HG02943 (cell line): ENCODE measurements at regions not wholly inside any gene's neighbourhood (a gene's known extent, or its start where the extent isn't known, plus 50 kb on each side); places are given as distances from the start of the nearest gene placed in this dataset.

ENCODE experiments used
- ATAC-seq: cut with Tn5 transposase; IDR thresholded peaks from one replicate; pipeline ENCODE4 v1.9.1; 2021; ENCODE audit warnings: mild to moderate bottlenecking, low read depth, moderate library complexity; ENCODE audit not compliant: unreplicated experiment

- ATAC-seq = no peak
Observed at GRCh38 chr2:21381421-21381820, 257.7 kb downstream of the TDRD15 start.

GRCh38 chr2:21382701-21383520, 259.1 kb downstream of the TDRD15 start:
- ATAC-seq = no peak

GRCh38 chr2:21386666-21387065, 262.9 kb downstream of the TDRD15 start:
- no peak for ATAC-seq

DNA sequence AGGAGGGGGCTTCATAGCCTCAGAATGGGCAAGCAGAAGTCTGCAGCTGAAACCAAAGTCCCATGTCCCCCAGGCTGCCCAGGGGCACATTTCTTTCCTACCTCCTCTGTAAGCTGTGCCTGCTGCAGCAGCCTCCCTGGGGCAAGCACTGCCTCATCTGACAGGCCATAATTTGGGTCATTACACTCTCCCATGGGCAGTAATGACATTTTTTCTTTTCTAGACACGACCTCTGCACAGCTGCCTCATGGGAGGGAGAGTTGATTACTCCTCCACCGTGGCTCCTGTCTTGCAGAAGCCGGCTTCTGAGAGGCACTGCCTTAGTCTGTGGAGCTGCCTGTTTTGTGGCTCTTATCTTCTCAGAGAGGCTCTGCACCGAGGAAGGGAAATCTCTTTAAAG, 268.9 kb downstream of the TDRD15 start:
- no peak for ATAC-seq

DNA sequence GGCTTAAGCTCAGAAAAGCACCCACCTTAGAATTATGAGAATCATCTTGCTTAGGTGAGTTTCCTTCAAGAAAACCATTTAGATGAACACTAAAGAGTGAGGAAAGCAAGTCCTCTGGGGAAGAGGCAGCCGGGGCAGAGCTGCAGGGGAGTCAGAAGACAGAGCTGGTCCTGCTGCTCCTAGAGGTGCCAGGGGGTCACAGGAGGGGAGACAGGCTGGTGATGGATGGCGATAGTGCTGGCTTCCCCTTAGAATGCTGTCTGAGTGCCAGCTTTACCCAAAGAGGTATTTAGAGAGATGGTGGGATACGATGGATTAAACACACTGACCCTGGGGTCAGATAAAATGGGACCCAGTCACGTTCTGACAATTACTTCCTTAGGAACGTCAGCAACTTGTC, 269.4 kb downstream of the TDRD15 start:
- no peak for ATAC-seq

DNA sequence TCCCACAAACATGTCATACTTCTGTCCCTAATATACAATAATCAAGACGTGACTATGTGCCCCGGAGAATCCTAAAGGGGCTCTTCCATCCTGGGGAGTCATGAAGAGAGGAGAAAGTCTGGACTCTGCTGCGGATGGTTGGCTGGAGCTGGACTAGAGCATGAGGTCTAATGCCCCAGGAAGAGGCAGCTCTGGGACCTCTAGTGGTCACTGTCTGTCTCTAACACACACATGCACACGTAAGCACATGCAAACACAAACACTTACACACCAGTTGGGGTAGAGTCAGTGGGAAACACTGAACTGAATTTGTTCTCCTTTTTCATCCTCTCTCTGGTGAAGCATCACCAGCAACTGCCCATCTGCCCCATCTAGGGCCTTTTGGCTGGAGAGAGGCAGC, 271.6 kb downstream of the TDRD15 start:
- ATAC-seq = no peak

- ATAC-seq = no peak
Observed at GRCh38 chr2:21396252-21396651, 272.5 kb downstream of the TDRD15 start.

GRCh38 chr2:21401022-21401698, 277.4 kb downstream of the TDRD15 start:
- no peak for ATAC-seq

DNA sequence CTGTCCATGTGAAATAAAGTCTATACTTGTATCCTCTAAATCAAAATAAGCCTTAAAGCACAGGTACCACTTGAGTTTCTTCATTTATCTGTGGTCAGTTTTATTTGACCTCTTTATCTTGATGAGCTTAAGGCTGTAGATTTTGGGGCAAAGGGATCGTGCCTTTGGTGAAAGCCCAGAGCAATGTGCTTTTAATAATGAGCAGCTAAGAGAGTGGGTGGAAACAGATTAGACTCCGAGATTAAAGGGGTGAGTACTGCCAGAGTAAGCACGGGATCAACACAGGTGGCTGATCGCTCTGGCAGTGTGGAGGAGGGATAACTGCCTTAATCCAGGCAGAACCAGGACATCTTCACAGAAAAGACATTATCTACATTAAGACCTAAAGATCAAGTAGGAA, 280.4 kb downstream of the TDRD15 start:
- no peak for ATAC-seq

- no peak for ATAC-seq
Observed at GRCh38 chr2:21404827-21405625, 281.3 kb downstream of the TDRD15 start.

- no peak for ATAC-seq
Observed at GRCh38 chr2:21406386-21406785, 282.6 kb downstream of the TDRD15 start.

- no peak for ATAC-seq
Observed at GRCh38 chr2:21406911-21407310, 283.1 kb downstream of the TDRD15 start.

GRCh38 chr2:21407851-21408250, 284.1 kb downstream of the TDRD15 start:
- ATAC-seq = no peak

- no peak for ATAC-seq
Observed at GRCh38 chr2:21411741-21412140, 288.0 kb downstream of the TDRD15 start.

GRCh38 chr2:21412944-21413443, 289.2 kb downstream of the TDRD15 start:
- ATAC-seq = no peak

- no peak for ATAC-seq
Observed at GRCh38 chr2:21415234-21415633, 291.5 kb downstream of the TDRD15 start.

DNA sequence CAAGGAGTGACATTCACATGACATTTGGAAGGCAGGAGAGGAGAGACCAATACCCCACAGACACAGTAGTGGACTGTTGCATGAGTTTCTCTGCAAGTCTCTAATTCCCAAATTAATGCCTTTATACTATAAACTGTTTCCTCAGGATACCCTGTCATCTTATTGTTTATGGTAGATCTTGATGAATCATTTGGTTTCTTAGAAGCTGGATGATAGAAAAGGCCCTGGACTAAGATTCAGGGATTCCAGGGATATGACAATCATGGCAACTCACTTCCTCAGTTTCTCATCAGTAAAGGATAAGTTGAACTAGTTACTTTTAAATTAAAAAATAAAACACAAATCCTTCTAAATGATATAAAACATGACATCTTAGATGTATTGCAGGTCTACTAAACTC, 292.5 kb downstream of the TDRD15 start:
- no peak for ATAC-seq

DNA sequence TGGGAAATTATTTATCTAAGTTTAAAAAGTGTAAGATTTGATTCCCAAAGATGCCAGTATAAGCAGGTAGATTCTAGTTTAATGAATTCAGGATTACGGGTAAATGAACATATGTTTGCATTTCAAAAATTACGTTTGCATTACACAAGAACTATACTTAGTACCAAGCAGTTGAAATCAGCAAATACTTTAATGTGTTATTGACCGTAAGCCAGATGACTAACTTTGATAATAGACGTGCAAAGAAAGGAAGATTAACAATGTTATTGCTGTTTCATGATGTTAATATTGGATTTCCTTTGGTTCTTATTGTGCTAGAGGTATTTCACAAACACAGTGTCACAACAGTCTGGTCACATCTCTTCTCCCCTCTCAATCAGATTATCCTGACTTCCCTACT, 294.7 kb downstream of the TDRD15 start:
- no peak for ATAC-seq

- ATAC-seq = no peak
Observed at GRCh38 chr2:21420553-21421335, 297.0 kb downstream of the TDRD15 start.

DNA sequence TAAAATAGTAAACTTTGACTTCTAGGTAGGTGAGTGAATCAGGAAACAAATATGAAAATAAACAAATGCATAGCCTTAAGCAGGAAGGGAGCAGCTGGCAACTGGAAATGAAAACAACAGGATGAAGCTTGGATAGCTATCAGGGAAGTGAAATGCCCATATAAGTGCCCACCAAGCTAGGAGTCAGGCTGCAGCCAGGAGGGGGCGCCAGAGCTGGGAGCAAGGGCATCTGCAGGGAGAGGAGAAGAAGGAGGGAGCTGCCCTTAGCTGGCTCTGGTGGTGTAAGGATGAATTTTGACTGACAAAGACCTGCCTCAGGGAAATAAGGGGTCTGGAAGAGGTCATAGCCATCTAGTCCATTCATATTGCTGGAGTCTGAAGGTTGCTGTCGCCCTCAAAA, 298.3 kb downstream of the TDRD15 start:
- ATAC-seq = no peak
